Hematopoietic multipotent progenitor cell treated with erythropoietin and hydrocortisone succinate and interleukin-3 and kit ligand, for 17 days (in vitro differentiated cells): ENCODE measurements at regions not wholly inside any gene's neighbourhood (a gene's known extent, or its start where the extent isn't known, plus 50 kb on each side); places are given as distances from the start of the nearest gene placed in this dataset.
"Not testable (repeated sequence)": the region's sequence is repeated elsewhere in the genome, so short reads cannot be mapped to it uniquely, and the experiment has no call there.

Source experiments
- DNase-seq: peaks from one replicate; pipeline ENCODE4 v3.0.0-alpha.2; 2015; ENCODE audit warnings: low spot score

DNA sequence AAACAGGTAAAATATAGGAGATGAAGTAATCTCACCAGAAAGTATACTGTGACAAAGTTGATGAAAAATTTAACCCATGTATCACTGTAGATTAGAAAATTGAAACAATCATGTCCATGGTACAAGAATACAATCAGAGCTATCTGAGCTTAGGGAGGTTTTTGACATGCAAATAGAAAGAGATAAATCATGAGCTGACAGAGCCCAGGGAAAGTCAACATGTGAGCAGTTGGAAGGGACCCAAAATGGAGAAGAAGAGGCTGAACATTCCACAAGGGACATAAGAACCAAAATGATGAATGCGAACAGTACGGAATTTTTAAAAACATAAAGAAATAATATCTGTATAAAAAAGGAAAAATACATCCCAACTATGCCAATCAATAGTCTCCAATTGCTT is 395.4 kb upstream of the CYRIA start:
- no peak for DNase-seq

DNA sequence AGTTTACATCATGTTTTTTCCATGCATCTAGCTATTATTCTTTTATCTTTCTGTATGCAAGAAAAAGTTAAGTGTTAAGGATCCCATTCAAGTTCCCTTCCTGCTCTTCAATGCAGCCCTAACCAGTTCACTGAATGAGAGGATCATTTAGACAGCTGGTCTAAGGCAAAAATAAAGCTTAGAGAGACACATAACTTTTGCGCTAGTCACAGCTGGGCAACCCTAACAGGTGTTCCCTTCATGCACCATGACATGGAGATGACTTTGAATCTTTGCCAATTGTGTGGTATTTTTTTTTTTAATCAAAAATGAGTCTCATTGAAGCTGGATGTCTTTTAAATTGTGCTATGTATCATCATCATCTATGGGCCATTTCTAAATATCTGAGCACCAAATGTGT is 393.8 kb upstream of the CYRIA start:
- no peak for DNase-seq

DNA sequence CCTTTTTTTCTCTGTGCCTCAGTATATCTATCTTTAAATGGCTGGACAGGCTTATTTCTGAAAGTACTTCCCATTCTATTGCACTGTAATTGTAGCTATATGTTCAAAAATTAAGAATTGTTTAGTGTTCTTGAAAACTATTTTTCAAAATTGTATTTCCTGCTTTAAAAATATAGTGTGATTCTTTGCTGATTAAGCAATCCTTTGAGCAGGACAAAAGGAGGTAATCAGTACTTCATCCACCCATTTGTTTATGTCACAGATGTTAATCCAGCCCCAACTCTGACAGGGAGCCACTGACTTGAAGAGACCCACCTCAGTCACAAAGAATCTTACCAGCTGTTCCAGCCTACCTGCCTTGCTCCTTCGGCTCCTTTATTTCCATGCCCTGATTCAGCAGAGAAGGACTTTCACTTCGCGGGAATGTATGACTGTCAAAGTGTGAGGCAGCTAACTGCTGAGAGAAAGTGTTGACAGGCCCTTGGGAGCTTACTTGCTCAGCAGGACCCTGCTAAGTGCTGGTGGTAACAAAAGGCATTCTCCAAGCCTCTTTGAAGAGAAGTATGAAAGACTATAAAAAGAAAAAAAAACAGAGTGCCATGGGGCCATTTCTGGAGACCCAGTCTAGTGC is 393.3 kb upstream of the CYRIA start:
- DNase-seq = no peak

DNA sequence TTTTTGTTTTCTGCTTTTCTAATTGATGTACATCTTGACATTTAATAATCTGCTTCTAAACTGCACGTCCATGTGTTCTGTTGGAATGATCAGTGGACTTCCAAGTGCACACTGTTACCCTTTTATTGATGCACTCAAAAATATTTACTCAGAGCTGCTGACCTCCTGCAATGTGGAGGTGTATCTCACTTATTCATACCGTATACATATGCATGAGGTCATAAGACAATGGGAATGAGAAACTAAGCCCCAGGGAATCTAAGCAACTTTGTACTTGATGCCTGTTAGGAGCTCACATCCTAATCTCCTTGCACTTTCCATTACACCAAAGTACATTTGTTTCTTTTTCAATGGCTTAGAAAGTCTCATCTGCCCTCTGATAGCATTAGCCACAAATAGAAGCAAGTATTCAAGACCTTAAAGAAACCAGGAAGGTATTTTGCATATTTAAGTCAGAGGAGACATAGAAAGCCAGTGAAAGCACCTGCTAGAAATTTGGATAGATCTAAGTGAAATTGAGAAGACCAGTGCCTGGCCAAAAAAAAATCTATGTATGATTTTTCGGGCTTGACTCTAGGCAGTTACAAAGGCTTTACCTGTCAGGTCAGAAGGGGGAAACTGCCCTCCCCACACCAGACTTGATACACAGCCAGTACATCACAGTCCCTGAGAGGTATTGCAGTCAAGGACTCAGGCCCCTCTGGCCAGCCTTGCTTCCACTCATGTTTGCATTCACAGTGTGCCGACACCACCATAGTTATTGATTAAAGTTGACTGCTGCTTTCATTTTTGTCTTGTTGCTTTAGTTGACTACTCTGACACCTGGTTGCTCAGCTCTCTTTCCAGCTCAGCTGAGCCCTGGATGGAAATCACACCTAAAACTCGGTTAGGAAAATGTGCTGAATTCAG is 391.7 kb upstream of the CYRIA start:
- DNase-seq = no peak

DNA sequence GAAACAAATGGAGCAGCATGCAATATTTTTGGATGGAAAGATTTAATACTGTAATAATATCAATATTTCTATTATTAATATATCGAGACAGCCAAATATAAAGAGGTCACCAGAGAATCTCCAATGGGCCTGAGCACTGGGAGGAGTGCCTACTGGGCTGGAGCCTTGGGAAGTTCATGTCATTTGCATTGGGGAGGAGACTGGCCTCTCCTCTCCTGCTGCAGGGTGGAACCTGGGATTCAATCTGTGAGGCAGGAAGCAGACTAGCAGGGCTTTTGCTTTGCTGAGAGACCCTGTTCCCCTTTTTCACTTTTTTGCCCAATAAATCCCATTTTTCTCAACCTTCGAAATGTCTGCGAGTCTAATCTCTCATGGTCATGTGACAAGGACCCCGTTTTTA is 390.6 kb upstream of the CYRIA start:
- DNase-seq = no peak

DNA sequence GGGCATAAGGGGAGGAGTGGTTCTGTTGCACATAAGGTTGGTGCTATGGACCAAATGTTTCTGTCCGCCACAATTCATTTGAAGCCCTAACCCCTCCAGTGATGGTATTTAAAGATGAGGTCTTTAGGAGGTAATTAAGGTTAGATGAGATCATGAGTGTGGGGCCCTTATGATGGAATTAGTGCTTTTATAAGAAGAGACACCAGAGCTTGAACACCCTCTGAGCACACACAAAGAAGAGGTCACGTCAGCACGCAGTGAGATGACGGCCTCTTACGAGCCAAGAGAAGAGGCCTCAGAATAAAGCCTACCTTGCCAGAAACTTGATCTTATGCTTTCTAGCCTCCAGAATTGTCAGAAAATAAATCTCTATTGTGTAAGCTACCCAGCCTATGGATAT is 386.4 kb upstream of the CYRIA start:
- no peak for DNase-seq

DNA sequence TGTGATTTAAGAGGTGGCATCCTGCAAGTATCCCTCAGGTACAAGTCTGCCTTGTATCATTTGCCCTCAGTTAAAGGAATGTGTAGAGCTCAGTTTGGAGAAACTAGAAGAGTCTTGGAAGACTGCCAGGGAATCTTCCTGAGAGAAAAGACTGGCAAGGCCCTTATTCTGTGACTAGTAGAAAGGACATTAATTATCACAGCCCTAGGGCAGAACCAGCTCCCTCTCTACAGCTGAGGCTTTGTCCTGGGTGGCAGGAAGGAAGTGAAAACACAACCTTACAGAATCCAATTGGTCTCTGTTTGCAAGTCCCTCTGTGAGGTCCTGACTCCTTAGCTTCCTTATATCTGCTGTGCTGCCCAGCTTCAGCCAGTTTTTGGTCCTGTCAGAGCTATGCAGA is 385.9 kb upstream of the CYRIA start:
- DNase-seq = no peak

DNA sequence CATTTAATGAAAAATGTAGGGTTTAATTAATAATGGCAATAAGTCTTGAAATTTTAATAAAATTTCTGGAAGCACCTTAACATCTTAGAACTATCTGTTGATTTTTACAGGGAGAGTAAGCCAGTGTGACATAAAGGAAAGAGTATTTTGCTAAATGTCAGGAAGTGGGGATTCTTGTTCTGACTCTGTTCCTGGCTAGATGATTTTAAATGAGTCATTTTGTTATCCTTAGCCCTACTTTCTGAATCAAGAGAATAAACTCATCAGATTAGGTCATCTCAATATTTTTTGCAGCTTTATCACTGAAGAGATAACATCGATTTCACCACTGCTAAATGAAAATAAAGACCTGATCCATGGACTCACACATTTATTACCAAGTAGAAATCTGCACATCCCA is 377.5 kb upstream of the CYRIA start:
- DNase-seq = no peak

DNA sequence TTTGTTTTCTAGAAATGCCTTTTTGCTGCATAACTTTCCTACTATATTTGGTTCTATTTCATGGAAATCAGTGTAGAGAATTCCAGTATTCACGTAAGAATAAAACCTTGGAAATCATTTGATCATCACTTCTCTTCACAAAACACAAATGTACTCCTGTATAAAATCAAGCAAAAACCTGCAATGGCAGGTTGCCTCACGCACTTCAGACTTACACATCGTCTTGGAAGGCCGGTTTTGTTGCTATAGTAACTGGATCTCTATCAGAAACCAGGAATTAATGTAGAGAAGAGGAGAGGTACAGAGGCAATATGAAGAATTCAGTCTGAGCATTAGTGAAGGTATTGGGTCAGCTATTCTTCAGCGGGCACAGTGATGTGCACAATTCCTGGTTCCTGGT is 370.7 kb upstream of the CYRIA start:
- DNase-seq = no peak

DNA sequence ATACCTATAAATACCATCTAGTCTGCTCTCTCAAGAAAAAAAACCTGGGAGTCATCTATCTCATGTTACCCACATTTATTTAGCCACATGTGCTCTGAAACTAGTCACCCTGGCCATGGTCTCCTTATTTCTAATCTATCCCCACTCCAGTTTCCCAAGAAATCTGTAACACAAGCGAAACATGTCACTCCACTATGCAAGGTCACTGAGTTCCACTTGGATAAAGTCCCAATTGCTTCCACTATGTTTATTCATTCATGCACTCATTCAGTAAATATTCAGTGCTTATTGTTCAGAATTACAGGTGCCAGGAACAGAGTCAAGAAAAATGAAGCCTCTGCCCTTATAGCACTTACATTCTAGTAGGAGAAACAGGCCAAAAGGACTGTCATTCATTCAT is 369.4 kb upstream of the CYRIA start:
- DNase-seq = no peak

DNA sequence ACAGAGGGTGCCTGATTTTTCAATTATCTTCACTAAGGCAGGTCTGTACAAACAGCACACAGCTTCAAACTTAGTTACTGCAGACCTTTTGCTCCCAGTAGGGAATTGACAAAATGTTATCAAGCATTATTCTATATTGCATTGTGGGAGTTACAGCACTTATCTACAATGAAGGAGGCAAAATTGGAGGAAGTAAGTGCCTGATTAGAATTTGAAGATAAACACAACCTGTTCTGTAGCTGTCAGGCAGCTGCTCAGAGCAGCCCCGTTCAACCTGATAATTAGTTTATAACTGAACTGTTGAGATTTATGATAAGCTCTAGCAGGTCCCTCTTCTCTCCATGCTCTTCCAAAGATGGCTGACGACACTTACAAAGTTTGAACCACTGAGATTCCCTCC is 364.4 kb upstream of the CYRIA start:
- no peak for DNase-seq

DNA sequence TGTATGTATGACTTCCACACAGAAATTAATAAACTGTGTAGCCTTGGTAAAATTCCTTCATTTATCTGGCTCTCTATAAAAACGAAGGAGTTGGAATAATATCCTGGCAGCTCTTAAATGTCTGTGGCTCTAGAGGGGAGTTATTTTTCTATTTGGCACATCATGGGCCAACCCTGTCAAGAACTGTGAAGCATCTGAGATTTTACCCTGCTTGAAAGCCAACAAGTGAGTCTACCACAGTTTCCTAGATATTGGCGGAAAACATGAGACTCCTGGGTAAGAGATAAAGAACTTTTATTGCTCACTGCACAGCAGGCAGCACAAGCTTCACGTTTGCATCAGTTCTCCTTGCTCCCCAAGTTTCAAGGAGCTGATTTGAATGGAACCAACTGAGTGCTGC is 346.7 kb upstream of the CYRIA start:
- no peak for DNase-seq

DNA sequence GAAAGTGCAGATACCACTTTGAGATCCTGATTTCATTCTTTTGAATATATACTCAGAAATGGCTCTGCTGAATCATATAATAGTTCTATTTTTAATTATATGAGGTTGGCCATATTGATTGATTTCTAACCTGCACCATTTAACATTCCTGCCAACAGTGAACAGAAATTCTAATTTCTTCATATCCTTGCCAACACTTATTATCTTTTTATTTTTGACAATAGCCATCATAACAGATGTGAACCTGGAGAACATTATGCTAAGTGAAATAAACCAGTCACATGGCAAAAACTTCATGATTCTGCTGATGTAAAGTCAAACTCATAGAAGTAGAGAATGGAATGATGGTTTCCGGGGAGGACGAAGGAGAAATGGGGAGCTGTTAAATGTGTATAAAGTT is 344.5 kb upstream of the CYRIA start:
- no peak for DNase-seq

DNA sequence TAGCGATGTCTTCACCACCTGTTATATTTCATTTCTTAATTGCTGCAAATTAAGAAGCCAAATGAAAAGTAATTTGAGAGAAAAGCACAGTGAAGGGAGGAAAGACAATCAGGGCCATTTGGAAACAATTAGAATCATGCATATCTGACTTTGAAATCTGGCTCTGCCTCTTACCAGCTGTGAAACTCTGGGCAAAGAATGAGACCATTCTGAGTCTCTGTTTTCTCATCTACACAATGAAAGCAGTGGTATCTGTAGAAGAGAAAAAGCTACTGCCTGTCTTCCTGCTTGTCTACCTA is 334.5 kb upstream of the CYRIA start:
- no peak for DNase-seq

DNA sequence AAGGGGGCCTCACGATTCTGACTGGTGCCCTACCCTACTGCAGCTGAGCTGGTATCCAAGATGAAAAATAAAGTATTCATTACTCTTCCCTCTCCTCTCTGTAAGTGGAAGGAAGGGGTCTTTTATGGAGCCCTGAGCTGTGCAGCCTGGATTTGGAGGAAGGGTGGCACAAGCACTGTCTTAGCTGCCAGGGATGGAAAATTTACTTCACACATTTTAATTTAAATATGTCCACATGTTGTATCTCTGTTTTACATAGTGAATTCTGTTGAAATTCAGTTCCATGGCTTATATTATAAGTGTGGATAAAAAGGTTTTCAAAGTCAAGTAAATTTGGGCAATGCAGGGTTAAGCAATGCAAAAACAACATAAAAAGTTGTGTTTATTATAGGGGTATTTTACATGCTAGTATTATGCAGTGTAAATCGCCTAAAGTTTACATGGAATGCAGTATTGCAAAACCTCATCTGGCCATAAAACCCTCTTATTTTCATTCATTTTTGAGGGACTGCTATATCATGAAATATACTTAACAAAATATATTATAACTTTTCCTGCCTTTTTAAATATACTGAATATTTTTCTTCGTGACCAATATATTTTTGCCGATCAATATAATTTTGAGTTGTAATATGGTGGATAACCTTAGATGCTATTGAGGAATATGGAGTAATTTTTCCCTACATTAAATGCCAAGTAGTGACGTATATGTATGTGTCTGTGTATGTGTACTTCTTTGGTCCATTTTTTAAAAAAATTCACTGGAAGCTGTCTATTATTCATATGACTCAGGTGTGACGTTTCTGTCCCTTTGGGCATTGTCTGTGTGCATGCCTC is 333.9 kb upstream of the CYRIA start:
- no peak for DNase-seq

DNA sequence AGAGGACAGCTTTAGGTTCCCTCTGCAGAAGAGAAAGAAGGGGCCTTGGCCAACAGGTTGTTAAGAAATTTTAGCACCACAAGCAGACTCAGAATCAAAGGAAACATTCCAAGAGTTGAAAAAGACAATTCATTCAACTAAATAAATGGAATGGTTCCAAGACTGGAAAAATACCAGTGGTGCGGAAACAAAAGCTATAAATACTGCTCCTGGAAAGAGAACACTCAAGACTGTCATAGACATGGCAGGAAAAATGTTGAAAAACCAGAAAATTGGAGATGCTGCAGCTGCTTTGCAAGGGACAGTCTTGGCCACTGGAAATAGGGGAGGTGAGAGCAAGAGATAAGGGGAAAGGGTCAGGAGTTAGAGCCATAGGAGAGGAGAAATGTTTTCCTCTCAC is 312.7 kb upstream of the CYRIA start:
- DNase-seq = no peak

DNA sequence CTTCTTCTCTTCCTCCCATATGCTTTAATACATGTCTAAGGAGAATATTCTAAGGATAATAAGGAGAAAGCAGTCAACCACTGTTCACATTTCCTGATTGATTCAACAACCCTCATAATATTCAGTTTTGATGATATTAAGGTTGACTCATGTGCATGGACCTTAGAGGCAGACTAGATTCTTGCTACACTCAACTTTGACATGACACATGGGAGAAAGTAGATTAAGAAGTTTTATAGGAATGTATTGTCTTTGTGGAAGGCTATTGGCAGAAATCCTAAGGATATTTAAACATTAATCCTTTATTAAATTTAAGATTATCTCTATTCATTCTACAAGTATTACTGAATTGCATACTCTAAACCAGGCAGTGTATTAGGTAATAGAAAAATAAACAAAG is 309.1 kb upstream of the CYRIA start:
- no peak for DNase-seq

DNA sequence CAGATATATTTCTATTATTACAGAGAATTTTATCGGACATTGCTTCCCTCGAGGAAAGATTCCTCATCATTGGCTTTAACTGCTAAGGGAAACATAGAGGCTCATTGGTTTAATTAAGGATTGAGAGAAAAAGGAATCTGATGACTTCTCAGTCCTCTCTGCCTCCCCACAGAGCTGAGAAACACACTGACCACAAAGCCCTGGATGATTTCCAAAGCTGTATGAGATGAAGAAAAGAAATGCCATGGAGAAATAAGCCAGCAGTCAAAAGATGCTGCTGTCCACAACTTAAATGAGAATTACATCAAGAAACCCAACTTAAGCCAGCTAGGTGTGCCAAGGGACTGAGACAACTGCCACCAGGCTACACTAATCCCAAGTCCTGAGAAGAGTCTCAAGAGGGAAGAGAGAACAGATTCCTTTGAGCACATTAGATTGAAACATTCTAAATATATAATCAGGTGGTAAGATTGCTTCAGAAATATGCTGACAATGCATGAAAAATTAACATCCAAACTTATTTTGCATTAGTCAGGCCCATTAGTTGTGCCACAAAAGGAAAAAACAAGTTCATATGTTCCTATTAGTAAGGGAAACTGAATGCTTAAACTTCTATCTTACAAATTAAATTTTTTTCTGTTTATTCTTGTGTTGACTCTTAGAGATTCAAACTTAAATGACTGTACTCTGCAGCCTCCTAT is 308.1 kb upstream of the CYRIA start:
- no peak for DNase-seq

DNA sequence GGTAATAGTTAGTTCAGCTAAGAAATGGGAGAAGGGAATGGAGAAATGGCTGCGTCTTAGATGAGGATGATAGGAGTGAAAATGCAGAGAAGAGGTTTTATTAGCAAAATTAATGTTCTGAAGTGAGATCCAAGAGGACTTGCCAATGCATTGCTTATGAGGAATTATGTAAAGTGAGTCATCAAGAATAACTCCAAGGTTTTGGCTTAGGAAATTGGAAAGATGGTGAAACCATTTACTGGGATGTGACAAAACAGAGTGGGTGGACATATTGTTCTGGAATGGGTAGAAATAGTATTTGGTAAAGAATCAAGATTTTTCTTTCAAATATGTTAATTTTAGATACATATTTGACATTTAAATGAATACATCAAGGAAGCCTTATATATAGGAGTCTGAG is 306.6 kb upstream of the CYRIA start:
- DNase-seq = no peak

DNA sequence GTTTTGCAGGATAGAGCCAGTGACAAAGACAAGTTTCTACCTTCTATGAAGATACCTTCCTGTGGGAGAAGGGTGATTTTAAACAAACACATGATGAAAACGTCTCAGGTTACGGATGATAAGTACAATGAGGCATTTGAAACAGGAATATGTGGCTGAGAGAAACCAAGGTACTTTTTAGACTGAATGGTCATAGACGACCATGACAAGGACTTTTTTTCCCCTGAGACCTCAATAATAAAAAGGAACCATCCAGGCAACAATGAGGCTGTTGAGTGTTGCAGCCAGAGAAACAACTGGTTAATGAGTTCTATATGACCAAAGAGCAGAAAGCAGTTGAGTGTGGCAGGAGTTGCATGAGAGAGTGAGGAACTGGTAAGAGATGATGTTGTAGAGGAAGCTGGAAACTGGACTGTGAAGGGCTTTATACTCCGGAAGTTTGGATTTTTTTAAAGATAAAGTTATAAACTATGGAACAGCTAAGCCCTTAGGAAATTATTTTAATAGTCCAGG is 306.1 kb upstream of the CYRIA start:
- DNase-seq = no peak

DNA sequence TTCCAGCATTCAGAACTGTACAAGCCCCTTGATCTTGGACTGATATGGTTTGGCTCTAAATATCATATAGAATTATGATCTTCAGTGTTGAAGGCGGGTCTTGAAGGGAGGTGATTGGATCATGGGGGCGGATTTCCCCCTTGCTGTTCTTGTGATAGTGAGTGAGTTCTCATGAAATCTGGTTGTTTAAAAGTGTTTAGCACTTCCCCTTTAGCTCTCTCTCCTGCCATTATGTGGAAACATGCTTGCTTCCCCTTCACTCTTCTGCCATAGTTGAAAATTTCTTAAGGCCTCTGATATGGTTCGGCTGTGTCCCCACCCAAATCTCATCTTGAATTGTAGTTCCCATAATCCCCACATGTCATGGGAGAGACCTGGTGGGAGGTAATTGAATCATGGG is 305.3 kb upstream of the CYRIA start:
- DNase-seq = not testable (repeated sequence)

DNA sequence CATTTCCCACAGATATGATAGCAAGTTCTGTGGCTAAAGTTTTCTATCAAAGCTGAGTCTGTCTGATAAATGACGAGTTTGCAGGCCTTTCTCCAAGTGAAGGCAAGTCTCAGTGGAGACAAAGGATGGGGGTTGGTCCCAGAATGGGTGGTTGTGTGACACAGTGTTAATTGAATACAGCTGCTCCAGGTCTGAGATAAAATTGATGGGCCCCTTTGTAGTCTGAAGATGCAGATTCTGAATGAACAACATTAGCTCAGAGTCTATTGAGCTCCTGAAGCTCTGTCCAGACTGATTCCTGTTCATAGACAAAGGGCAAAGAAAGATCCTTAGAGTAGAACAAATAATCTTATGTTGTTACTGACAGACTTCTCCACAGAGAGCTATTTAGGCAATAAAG is 296.9 kb upstream of the CYRIA start:
- DNase-seq = no peak
